Naive B cell (primary cell): ENCODE measurements at regions not wholly inside any gene's neighbourhood (a gene's known extent, or its start where the extent isn't known, plus 50 kb on each side); places are given as distances from the start of the nearest gene placed in this dataset.
"Not testable (repeated sequence)": the region's sequence is repeated elsewhere in the genome, so short reads cannot be mapped to it uniquely, and the experiment has no call there.

Experiments used
- ATAC-seq, 2 donors: fragments of 150-1000 bp; cut with Tn5 transposase; 2 replicates each; pipeline ENCODE4 v1.10.0; 2021; ENCODE audit warnings: low read depth in 2 of 2, mild to moderate bottlenecking in 2 of 2, moderate library complexity in 2 of 2
- DNase-seq: peaks from one replicate; pipeline ENCODE4 v3.0.0; 2022
- H3K27ac Mint-ChIP-seq, 6 donors: one replicate each; pipeline ENCODE4 v1.8.0; 2020 to 2022; ENCODE audit warnings: mild to moderate bottlenecking in 6 of 6, mixed read lengths in 6 of 6, moderate library complexity in 5 of 6, inconsistent platforms in 2 of 6
- H3K27me3 Mint-ChIP-seq, 3 donors: one replicate each; pipeline ENCODE4 v1.8.0; 2021 to 2022; ENCODE audit warnings: mixed read lengths in 3 of 3, mild to moderate bottlenecking in 1 of 3
- H3K36me3 Mint-ChIP-seq, 2 donors: one replicate each; pipeline ENCODE4 v1.8.0; 2020 to 2022; ENCODE audit warnings: mixed read lengths in 2 of 2, inconsistent platforms in 1 of 2, mild to moderate bottlenecking in 1 of 2
- H3K4me1 Mint-ChIP-seq, 3 donors: one replicate each; pipeline ENCODE4 v1.8.0; 2020 to 2022; ENCODE audit warnings: mixed read lengths in 3 of 3, inconsistent platforms in 1 of 3, mild to moderate bottlenecking in 1 of 3, moderate library complexity in 1 of 3
- H3K4me3 Mint-ChIP-seq, 8 donors: one replicate each; pipeline ENCODE4 v1.8.0; 2020 to 2022; ENCODE audit warnings: mild to moderate bottlenecking in 8 of 8, mixed read lengths in 8 of 8, moderate library complexity in 8 of 8, inconsistent platforms in 2 of 8
- H3K9me3 Mint-ChIP-seq, 7 donors: one replicate each; pipeline ENCODE4 v1.8.0; 2020 to 2022; ENCODE audit warnings: mixed read lengths in 7 of 7, mild to moderate bottlenecking in 5 of 7, inconsistent platforms in 2 of 7, moderate library complexity in 1 of 7

DNA sequence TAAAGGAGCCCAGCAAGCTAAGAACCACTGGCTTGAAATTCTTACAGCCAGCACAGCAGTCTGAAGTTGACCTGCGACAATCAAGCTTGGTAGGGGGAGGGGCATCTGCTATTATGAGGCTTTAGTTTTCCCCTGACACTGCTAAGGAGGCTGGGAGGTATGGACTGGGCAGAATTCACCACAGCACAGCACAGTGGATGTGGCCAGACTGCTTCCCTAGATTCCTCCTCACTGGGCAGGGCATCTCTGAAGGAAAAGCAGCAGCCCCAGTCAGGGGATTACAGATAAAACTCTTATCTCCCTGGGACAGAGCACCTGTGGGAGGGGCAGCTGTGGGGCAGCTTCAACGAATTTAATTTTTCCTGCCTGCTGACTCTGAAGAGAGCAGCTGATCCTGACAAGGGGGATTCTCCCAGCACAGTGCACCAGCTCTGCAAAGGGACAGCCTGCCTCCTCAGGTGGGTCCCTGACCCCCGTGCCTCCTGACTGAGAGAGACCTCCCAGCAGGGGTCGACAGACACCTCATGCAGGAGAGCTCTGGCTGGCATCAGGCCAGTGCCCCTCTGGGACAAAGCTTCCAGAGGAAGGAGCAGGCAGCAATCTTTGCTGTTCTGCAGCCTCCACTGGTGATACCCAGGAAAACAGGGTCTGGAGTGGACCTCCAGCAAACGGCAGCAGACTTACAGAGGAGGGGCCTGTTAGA lies 71.6 kb upstream of the CARMIL1 start:
- not testable (repeated sequence) for H3K4me1 Mint-ChIP-seq, H3K27ac Mint-ChIP-seq, H3K27me3 Mint-ChIP-seq, ATAC-seq, H3K4me3 Mint-ChIP-seq, DNase-seq
- Mint-ChIP-seq H3K36me3 (peaks cover 10 to 11% of the 10 kb centered on the region in 2 donors), H3K9me3 (peaks cover 4 to 39% (median 13%) of the 10 kb centered on the region in 7 donors)

DNA sequence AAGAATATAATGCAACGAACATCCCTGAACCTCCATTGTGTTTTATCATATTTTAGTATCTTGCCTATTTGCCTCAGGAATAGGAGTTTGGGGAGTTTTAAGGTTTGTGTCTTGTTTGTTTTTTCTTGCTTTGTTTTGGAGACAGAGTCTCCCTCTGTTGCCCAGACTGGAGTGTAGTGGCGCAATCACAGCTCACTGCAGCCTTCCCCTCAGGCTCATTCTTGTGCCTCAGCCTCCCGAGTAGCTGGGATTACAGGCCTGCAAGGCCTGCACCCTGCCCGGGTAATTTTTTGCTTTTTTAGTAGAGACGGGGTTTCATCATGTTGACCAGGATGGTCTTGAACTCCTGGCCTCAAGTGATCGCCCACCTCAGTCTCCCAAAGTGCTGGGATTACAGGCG lies 63.3 kb upstream of the CARMIL1 start:
- no peak overlapping the region for H3K4me3 Mint-ChIP-seq
- no peaks in the 10 kb centered on the region for H3K4me1 Mint-ChIP-seq
- DNase-seq (no peak), ATAC-seq (no peak)
- no peaks in the 10 kb centered on the region for H3K27me3 Mint-ChIP-seq
- H3K9me3 Mint-ChIP-seq: peaks cover 0 to 9% (median 2%) of the 10 kb centered on the region in 7 donors
- H3K27ac Mint-ChIP-seq: peak overlapping the region in 1 of 6 donors; percentile 89
- no peaks in the 10 kb centered on the region for H3K36me3 Mint-ChIP-seq

DNA sequence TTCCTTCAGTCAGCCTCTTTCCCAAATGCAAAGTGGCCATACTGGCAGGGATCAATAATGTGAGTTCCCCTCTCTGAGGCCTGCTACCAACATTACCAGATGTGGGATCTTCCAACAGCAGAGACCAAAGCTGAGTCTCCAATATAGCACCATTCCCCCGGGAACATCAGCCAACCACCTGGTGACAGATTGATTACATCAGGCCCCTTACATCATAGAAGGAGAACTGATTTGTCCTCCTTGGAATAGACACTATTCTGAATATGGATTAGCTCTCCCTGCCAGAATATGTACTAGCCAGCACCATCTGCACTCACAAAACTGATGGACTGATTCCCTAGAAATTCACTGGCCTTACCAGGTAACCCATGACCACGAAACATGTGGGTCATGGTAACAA lies 61.9 kb upstream of the CARMIL1 start:
- Mint-ChIP-seq H3K27ac (no peak overlapping the region), H3K27me3 (no peaks in the 10 kb centered on the region)

DNA sequence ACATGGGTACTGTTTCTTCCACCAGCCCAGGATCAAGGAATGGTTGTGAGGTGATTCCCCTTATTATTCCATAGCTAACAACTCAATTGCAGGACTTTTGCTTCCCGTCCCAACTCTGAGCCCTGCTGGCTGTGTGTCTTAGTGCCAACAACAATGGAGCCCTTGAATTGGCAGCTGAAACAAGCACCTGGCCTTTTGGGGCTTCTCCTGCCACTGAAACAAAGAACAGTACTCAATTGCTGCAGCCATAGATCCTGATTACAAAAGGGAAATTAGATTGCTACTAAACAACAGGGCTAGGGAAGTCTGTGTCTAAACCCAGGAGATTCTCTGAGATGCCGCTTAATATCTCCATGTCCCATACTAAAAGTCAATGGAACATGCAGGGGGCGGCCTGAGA lies 61.3 kb upstream of the CARMIL1 start:
- ATAC-seq: no peak
- Mint-ChIP-seq H3K9me3 (peaks cover 0 to 2% (median 0%) of the 10 kb centered on the region in 7 donors), H3K4me3 (no peak overlapping the region), H3K27me3 (no peaks in the 10 kb centered on the region), H3K27ac (no peak overlapping the region), H3K36me3 (no peaks in the 10 kb centered on the region), H3K4me1 (no peaks in the 10 kb centered on the region)
- DNase-seq: no peak

More for the DNA sequence above, 61.9 kb upstream of the CARMIL1 start:
- Mint-ChIP-seq H3K4me3 (no peak overlapping the region), H3K9me3 (peaks cover 0 to 5% (median 0%) of the 10 kb centered on the region in 7 donors), H3K4me1 (no peaks in the 10 kb centered on the region), H3K36me3 (no peaks in the 10 kb centered on the region)
- DNase-seq (no peak), ATAC-seq (no peak)

DNA sequence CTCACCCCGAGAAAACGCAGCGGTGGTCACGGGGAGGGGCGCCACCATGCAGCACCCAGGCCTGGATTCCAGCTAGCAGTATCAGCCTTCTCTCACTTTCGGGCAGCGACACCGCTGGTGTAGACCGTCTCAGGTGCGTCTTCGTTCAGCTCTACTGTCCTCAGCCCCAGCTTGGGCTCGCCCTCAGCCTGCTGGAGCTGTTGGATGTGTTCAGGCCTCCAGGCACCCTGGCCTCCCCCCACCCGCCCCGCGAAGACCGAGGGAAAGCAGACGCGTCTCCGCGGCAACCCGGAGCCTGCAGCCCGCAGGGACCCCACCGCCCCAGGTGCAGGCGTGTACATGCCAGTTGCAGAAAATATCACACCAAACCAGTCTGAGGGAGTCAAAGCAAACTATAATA lies 60.8 kb upstream of the CARMIL1 start:
- DNase-seq (no peak), ATAC-seq (no peak)
- H3K4me1 Mint-ChIP-seq: peaks cover 0 to 2% (median under 1%) of the 10 kb centered on the region in 3 donors
- no peak overlapping the region for H3K4me3 Mint-ChIP-seq
- no peaks in the 10 kb centered on the region for H3K36me3 Mint-ChIP-seq
- no peak overlapping the region for H3K27ac Mint-ChIP-seq
- H3K27me3 Mint-ChIP-seq: no peaks in the 10 kb centered on the region
- H3K9me3 Mint-ChIP-seq: no peaks in the 10 kb centered on the region

DNA sequence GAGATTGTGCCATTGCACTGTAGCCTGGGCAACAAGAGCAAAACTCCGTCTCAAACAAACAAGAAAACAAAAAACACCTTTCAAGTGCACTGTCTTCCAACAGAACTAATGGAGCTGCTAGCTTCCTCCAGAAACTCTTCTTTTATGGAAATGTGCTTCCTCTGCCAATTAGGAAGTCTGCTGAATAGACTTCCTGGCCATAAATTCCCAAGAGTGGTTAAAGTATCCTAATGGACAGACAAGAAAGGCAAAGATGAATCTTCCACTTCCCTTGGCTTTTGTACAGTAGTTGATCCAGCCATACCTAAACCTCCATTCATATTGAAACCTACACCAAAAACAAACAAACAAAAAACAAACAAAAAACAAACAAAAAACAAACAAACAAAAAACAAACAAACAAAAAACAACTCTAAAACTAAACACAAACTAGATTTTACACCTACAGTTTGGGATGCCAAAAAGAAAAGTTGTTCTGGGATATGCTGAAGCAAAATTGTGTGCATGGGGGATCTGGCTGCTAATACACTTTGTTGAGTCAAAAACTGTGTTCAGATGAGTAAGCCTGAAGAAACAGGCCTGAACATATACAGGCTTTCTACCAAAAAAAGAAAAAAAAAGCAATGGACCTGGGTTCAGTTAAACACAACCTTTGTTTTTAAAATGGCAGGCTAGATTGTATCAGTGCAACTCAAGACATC lies 59.8 kb upstream of the CARMIL1 start:
- no peaks in the 10 kb centered on the region for H3K9me3 Mint-ChIP-seq
- H3K27ac Mint-ChIP-seq: peak overlapping the region in 1 of 6 donors; percentile 32
- no peak overlapping the region for H3K4me3 Mint-ChIP-seq
- H3K27me3 Mint-ChIP-seq: peaks cover 0 to 8% (median 0%) of the 10 kb centered on the region in 3 donors
- H3K4me1 Mint-ChIP-seq: peaks cover 9 to 12% (median 10%) of the 10 kb centered on the region in 3 donors
- ATAC-seq (no peak), DNase-seq (no peak)
- H3K36me3 Mint-ChIP-seq: no peaks in the 10 kb centered on the region

DNA sequence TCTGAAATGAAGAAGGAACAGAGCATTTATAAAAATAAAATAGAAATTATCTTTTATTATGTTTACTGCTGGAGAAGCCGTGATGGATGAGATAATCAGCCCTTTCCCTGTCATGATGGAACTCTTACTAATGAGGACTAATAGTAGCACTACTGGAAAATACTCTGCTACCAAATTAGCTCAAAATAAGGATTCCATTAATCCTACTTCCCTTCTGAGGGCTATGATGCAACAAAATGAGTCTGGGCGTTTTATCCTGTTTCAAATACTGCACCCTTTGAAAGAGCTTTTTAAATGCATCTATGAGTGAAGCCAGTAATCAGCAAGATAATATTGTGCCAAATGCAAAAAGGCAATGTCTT lies 59.3 kb upstream of the CARMIL1 start:
- DNase-seq (no peak), ATAC-seq (no peak)
- H3K9me3 Mint-ChIP-seq: no peaks in the 10 kb centered on the region
- no peak overlapping the region for H3K27ac Mint-ChIP-seq
- peaks cover 9 to 12% (median 11%) of the 10 kb centered on the region in 3 donors for H3K4me1 Mint-ChIP-seq
- no peak overlapping the region for H3K4me3 Mint-ChIP-seq
- H3K36me3 Mint-ChIP-seq: no peaks in the 10 kb centered on the region
- peaks cover 0 to 10% (median 0%) of the 10 kb centered on the region in 3 donors for H3K27me3 Mint-ChIP-seq

DNA sequence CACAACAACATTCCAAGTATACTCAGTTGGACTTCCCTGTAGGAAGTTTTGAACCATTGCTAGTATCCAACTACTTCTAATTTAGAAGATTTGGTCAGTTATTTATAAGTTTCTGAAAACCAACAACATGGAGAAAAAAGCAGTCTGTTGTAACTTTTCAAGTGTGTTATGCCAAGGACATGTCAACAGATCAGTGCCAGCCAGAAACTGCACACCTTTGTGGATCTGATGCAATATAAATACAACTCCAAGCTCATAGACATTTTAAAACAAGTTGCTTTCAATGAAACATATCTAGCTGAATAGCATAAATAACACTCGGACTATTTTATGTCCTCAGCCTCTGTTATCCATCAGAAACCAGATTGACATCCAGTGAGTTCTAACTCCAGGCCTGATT lies 58.3 kb upstream of the CARMIL1 start:
- Mint-ChIP-seq H3K4me1 (peaks cover 9 to 12% (median 11%) of the 10 kb centered on the region in 3 donors), H3K27me3 (peaks cover 0 to 10% (median 0%) of the 10 kb centered on the region in 3 donors), H3K27ac (no peak overlapping the region), H3K36me3 (no peaks in the 10 kb centered on the region), H3K9me3 (no peaks in the 10 kb centered on the region), H3K4me3 (no peak overlapping the region)
- DNase-seq (no peak), ATAC-seq (no peak)

DNA sequence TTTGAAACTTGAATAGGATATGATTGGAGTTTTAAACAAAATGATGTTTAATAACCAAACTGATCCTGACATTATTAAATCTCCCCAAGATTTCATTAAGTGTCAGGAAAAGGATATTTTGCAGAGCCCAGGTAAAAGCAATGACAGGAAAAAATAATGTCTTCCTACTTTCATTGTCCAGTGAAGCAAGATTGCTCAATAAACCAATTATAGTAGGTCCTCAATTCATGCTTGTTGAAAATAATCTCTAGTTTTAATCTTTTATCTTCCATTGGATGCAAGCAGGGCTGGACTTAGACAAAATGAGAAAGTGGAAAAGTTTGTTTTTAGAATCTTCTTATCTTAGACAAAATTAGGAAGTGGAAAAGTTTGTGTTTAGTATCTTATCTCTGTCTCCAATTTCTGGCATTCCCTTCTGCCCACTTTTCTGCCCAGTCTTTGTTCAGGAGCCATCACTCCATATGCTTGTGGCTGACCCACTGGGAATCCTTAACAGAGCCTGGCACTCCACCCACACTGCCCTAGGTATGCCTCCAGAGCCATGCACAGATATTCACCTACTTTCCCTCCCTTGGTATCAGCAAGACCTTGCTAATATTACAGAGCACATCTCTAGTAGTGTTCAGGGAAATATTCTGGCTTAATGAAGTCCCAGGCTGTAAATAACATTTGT lies 57.0 kb upstream of the CARMIL1 start:
- peaks cover 9 to 12% (median 11%) of the 10 kb centered on the region in 3 donors for H3K4me1 Mint-ChIP-seq
- H3K4me3 Mint-ChIP-seq: no peak overlapping the region
- no peak for ATAC-seq
- H3K9me3 Mint-ChIP-seq: no peaks in the 10 kb centered on the region
- no peak for DNase-seq
- H3K27ac Mint-ChIP-seq: no peak overlapping the region
- peaks cover 0 to 10% (median 0%) of the 10 kb centered on the region in 3 donors for H3K27me3 Mint-ChIP-seq
- H3K36me3 Mint-ChIP-seq: no peaks in the 10 kb centered on the region

DNA sequence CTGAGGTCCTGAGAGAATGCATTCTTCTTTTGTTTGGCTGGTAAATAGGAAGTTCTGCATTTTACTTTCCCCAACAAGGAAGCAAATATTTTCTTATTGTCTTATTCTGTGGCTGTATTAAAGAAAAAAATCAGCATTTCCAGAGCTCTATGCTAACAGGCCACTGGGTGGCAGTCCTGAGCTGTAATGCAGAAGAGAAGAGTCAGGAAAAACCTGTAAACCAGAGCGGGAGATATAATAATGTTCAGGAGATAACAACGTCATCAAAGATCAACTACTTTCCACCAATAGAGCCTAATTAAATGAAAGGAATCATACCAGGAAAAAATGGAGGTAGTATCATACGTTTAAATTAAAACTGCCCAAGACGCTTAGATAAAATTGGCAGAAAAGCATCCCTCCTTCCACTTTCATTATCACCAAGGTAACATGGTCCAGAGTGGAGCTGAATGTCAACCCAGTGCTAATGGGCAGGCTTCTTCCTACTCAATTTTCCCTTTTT lies 55.6 kb upstream of the CARMIL1 start:
- Mint-ChIP-seq H3K36me3 (no peaks in the 10 kb centered on the region), H3K27ac (no peak overlapping the region), H3K9me3 (no peaks in the 10 kb centered on the region), H3K4me3 (peak overlapping the region in 7 of 8 donors; percentile 1 to 83 (median 34)), H3K27me3 (peaks cover 0 to 10% (median 0%) of the 10 kb centered on the region in 3 donors), H3K4me1 (peaks cover 9 to 12% (median 11%) of the 10 kb centered on the region in 3 donors)
- peak; percentile 48 for DNase-seq
- ATAC-seq: peak; percentile 34 to 61

DNA sequence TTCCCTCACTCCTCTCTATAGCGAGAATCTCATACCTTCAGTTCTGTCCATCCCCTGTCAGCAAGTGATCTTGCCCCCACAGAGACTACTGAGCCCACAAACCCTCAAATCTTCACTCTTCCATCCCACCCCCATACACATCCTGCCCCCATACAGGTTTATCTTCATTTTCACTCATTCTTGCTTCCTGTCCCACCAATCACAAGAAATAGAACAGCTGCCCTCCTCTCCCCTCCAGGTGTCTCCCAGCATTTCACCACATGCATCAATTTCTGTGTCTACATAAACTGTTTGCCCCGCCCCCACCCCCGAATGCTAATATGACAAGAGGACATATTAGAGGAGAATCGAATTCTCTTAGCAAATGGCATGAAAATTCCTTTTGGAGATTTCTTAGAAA lies 54.9 kb upstream of the CARMIL1 start:
- ATAC-seq (no peak), DNase-seq (no peak)
- Mint-ChIP-seq H3K27me3 (peaks cover 0 to 10% (median 0%) of the 10 kb centered on the region in 3 donors), H3K4me3 (peak overlapping the region in 5 of 8 donors; percentile 6 to 83 (median 52)), H3K27ac (no peak overlapping the region), H3K9me3 (no peaks in the 10 kb centered on the region), H3K36me3 (no peaks in the 10 kb centered on the region), H3K4me1 (peaks cover 9 to 12% (median 11%) of the 10 kb centered on the region in 3 donors)

DNA sequence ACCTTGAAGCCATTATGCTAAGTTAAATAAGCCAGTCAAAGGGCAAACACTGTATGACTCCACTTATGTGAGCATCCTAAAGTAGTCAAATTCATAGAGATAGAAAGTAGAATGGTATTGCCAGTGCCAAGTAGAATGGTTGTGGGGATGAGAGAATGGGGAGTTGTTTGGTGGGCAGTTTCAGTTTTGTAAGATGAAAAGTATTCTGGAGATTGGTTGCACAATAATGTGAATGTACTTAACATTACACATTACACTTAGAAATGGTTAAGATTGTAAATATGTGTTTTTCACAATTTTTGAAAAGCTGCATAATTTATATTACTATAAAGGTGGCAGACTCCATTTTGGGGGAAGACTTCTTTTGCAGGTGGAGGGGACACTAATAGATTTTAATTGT lies 51.3 kb upstream of the CARMIL1 start:
- Mint-ChIP-seq H3K27me3 (peaks cover 0 to 10% (median 0%) of the 10 kb centered on the region in 3 donors), H3K4me3 (no peak overlapping the region), H3K9me3 (no peaks in the 10 kb centered on the region), H3K27ac (no peak overlapping the region), H3K36me3 (no peaks in the 10 kb centered on the region), H3K4me1 (peaks cover 9 to 12% (median 11%) of the 10 kb centered on the region in 3 donors)
- ATAC-seq (no peak), DNase-seq (no peak)
